COLO668 (cell line): ENCODE measurements at regions not wholly inside any gene's neighbourhood (a gene's known extent, or its start where the extent isn't known, plus 50 kb on each side); places are given as distances from the start of the nearest gene placed in this dataset.
A peak's percentile ranks its signal among the peaks of the same experiment; 100 is the strongest.

Source experiments
- DNase-seq: peaks from one replicate; lab custom pipeline; 2025; ENCODE audit not compliant: unreplicated experiment; lab: John Stamatoyannopoulos, UW

DNA sequence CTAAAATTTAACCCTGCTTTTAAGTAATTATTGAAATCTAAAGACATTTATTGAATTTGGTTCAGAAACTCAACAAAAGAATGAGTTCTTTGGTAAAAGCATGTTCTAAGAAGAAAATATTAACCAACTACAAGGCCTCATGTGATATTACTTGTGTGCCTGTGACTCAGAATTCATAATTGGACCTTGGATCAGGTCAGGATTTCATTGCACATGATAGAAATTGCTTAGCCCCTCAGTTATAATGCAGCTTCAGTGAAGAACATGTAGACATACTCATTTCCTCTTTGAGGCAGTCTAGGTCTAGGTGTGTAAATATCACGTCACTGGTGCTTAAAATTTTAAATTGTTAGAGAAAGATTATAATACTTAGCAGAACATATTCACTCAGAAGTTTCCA, 410.0 kb upstream of the SOX9 start:
- DNase-seq: no peak

GRCh38 chr17:71713846-71714245, 407.0 kb upstream of the SOX9 start:
- DNase-seq: peak; percentile 2

- no peak for DNase-seq
These were observed 396.5 kb upstream of the SOX9 start for GRCh38 chr17:71724339-71724738.

DNA sequence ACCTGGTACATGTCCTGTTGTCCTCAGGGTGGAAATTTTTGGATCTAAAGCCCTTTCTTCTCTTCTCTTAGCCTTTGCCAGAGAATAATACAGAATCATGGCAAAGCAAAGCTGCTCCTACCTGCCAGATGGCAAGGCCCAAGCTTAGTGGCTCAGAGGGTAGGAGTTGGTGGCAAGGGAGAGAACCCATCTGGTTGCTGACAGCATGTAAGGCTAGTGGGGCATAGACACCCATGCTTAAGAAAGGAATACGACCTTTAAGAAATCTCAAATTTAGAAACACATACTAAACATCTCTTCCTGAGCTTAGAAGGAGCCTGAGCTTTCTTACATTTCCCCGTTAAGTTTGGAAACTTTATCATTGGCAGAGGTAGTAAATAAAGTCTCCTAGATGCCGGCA, 395.0 kb upstream of the SOX9 start:
- no peak for DNase-seq

DNA sequence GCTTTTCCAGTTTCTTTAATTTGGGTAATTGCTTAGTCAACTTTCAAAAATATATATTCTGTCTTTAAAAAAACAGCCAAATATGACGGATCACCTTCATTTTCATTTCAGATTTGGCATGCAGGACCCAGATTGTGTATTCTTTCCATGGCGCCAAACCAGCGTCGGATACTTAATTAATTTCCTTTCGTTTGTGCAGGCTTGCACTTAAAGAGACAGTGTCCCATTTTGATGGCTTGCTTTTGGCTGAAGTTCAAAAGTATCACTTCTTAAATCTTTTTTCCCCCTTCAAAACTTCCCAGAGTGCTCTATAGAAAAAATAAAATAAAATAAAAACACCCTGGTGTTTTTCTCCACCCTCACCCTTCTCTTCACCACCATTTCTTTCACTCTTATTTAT, 394.5 kb upstream of the SOX9 start:
- no peak for DNase-seq

DNA sequence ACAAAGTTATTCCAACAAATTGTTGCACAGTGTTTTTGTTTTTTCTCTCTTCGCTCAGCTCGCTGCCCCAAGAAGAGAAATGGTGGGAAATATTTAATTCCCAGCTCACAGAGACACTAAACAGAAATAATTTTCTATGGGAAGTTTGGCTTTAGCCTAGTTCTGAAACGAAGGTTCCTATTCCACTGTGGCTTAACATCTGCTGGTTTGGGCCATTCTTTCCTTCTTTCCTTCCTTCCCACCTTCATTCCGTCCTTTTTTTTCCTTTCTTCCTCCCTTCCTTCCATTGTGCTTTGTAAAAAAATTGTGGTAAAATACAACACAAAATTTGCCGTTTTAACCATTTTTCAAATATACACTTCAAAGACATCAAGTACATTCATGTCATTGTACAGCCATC, 393.5 kb upstream of the SOX9 start:
- no peak for DNase-seq

DNA sequence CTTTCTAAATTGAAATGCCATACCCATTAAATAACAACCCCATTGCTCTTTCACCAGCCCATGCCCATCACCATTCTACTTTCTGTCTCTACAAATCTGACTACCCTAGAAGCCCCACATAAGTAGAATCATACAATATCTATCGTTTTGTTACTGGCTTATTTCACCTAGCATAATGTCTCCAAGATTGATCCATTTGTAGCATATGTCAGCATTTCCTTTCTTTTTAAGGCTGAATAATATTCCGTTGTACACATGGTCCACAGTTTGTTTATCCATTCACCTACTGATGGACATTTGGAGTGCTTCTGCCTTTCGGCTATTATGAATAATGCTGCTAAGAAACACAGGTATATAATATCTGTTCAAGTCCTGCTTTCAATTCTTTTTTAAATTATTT, 393.1 kb upstream of the SOX9 start:
- no peak for DNase-seq

DNA sequence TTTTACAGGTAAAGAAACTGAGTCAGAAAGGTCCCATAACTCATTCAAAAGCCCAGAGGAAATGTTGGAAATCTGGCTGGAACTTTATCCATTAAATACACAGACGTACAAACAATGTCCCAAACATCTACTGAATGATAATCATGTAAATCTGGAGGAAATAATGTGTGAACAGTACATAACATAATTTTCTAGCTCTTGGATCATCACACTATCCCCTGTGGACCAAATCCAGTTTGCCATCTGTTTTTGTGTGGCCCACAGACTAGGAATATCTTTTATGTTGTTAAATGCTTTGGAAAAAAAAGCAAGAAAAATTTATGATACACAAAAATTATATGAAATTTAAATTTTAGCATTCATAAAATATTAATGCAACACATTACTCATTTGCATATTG, 389.9 kb upstream of the SOX9 start:
- no peak for DNase-seq

DNA sequence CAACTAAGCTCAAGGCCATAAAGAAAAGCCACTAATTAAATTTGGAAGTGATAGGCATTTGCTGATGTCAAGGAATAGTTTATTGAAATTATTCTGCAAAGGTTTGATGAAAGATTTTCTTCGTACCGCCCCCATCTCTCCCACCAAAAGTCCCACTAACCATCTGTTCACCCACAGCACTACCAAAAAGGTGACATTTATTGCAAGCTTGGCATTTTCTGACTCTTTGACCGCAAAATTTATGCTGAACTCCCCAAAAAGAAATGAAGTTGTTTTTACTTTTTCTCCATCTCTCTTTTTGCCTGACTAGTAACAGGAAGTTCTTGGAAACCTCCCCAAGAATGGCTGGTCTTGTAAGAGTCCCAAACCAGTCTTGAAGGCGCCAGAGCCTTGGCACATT, 384.9 kb upstream of the SOX9 start:
- no peak for DNase-seq

DNA sequence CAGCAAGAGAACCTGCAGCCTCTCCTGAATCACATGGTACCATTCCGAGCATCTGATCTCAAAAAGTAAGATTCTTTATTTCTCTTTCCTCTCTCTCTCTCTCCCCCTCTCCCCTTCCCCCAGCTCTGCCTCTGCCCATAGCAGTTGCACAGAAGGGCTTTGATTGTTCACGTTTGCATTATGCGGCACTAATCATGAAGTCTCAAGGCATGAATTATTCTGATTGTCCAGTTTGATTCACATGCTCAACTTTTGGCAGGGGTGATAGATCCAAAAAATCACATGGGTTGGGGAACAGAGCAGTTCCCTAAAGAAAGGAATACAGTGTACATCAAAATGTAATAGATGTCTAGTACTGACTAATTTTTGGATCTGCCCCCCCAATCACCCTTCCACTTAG, 380.0 kb upstream of the SOX9 start:
- DNase-seq: no peak

GRCh38 chr17:71741836-71742235, 379.0 kb upstream of the SOX9 start:
- no peak for DNase-seq

DNA sequence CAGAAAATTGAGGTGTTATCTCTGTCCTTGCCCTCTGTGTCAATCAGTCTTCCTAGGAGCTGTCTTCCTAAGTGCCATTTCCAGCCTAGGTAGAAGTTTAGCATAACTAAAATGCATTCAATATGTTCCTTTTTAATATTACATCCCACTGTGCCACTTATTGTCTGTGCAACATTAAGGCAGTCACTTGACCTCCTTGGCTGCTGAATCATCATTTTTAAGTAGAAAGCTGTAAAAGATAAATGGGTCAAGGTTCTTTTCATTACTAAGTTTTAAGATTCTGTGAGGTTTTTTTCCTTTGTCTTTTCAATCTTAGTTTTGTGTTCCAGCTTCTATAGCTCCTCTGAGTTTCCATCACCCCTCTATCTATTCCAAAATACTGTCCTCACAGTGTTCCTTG, 371.9 kb upstream of the SOX9 start:
- no peak for DNase-seq

DNA sequence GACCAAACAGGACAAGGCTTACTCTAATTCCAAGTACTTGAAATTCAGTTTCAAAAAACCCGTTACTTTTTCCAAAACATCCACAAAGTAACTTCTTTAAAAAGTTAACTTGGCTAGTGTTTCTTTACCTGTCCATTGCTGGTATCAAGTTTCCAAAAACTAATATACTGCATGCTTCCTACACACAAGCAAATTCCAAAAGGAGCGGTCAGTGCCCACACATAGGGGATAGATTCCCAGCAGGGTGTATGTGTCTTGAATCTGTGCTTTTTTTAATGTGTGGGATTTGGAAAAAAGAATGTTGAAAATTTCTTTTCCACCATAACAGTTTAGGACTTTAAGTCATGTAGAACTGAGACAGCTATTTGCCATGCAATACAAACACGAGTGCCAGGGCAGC, 367.8 kb upstream of the SOX9 start:
- DNase-seq: no peak

GRCh38 chr17:71757156-71757555, 363.7 kb upstream of the SOX9 start:
- no peak for DNase-seq

DNA sequence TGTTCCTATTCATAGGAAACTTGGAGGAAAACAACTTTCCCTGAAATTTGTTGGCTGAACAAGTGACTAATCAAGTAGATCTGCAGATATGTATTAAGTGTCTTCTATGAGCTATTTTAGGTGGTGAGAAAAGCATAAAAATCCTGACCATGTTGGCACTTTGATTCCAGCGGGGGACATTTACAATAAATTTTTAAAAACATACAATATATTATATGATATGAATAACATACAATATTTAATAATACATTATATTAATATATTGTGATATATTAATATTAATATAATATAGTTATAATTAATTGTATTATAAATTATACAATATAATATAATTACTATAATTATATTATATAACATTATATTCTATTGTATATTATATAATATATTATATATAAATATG, 362.9 kb upstream of the SOX9 start:
- DNase-seq: no peak

DNA sequence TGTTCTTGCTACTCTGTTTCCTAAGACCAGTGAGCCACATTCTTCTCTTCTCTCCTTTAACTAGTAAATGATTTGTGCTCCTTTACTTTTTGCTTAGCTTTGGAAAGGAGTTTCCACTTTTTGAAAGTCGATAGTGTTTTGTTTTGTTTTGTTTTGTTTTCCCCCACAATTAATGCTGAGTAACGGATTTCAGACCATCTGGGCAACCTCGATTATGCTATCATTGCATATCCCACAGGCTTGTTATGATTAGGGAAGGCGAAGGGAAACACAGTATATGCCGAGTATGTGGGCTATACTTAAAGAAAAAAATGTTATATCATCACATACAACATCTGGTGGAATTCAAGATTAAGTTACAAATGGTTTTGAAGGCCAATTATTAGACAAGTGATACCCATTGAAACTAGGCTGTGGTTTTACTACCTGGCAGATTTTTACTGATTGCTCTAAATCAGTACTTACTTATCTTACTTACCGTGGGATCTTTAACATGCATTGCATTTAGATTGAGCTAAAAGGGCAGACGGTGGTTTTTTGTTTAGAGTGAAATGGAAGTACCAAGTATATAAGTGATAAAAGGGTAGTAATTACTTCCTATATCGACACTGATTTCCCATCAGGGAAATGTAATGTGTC, 361.3 kb upstream of the SOX9 start:
- no peak for DNase-seq

- no peak for DNase-seq
These were observed 360.6 kb upstream of the SOX9 start for GRCh38 chr17:71760062-71760720.

DNA sequence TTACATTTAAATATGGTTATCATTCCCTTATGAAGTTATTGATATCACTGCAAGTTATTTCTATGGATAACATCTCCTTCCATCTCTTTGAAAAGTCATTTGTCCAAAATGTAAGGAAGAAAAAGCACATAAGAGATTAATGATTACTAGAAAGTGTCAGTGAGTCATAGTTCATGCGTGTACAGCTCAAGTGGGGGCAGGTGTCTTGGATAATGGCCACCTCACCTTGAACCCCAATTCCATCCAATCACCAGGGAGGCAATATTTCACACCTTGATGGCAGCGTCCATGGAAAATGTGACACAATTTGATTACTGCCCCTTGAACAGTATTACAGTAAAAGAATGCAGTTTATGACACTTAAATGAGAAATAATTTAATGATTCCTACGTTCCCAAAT, 358.3 kb upstream of the SOX9 start:
- peak; percentile 2 for DNase-seq

DNA sequence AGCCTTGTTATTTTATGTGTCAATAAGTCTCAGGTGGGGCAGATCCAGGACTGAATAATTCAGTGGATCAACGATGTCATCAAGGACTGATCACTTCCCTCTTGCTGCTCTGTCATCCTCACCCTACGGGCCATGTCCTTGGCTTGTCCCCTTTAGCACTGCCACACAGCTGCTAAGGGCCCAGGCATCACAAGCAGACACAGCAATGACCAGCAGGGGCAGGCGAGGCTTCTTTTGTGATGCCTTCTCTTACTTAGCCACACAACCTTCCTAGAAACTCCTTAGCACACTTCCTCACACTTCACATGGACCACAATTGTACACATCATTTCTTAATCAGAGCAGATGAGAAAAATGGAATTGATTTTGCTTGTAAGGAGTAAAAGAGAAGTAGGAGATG, 356.3 kb upstream of the SOX9 start:
- DNase-seq: peak; percentile 8

- no peak for DNase-seq
These were observed 355.4 kb upstream of the SOX9 start for GRCh38 chr17:71765437-71765836.

DNA sequence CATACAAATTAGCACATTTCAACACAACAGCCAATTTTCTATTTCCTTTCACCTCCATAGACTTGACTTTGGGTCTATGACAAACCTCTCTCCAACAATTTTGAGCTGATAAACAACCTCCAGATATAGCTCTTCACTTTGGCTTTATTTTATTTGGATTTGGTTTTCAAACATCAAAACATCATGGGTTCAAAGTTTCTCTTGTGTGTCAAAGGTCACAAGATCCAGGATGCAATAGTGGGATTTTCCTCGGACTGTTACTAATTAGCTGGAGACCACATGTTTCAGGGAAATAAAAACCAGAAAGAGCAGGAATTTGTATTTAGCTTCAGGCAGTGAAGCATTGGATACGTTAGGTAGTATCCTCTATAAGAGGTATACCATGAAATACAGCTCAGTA, 351.0 kb upstream of the SOX9 start:
- DNase-seq: no peak

DNA sequence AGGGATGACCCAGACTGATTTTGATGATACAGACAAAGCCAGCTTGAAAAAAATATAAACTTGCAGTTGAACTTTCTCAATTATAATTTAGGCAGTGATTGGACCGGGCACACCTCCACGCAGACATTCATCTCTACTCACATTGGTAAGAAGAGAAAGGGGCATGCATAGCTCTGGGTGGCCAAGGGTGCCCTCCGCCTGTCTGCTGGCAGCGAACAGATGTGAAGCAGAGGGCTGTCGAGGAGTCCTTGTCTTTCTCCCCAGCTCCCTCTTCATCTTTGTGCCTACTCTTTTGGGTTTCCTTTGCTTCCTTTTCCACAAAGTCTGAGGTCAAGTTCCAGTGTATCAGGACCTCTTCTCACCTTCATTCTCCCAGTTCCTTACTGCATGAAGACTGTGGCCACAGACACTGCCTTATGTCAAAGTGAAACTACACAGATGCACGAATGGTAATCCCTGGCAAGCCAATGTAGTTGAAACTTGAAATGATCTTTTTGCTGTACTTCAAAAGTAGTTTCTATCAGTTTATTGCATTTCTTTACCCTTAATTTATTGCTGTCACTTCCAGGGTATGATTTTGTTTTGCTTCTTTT, 343.7 kb upstream of the SOX9 start:
- no peak for DNase-seq

- DNase-seq: no peak
These were observed 341.3 kb upstream of the SOX9 start for GRCh38 chr17:71779482-71779881.
